ENCODE measurements at regions not wholly inside any gene's neighbourhood (a gene's known extent, or its start where the extent isn't known, plus 50 kb on each side); places are given as distances from the start of the nearest gene placed in this dataset.

GRCh38 chr1:95701450-95702173 lies 467.6 kb downstream of the RWDD3 start:
- TF ChIP-seq POLR2A (IDR thresholded peaks at IDR 0.05), result no peak
- TF ChIP-seq EP300 (IDR thresholded peaks at IDR 0.05), result no peak
- TF ChIP-seq CTCF (IDR thresholded peaks at IDR 0.05), result no peak
